Activated T-cell treated with anti-CD3 and anti-CD28 coated beads for 48 hours (primary cell): ENCODE measurements at regions not wholly inside any gene's neighbourhood (a gene's known extent, or its start where the extent isn't known, plus 50 kb on each side); places are given as distances from the start of the nearest gene placed in this dataset.

ENCODE experiments used
- DNase-seq: peaks from one replicate; pipeline ENCODE4 v3.0.0-alpha.2; 2020; ENCODE audit warnings: low read depth

GRCh38 chr10:36111676-36112075 is 469.6 kb upstream of the FZD8 start:
- no peak for DNase-seq

- no peak for DNase-seq
Measured at GRCh38 chr10:36110097-36110496, 468.0 kb upstream of the FZD8 start.

DNA sequence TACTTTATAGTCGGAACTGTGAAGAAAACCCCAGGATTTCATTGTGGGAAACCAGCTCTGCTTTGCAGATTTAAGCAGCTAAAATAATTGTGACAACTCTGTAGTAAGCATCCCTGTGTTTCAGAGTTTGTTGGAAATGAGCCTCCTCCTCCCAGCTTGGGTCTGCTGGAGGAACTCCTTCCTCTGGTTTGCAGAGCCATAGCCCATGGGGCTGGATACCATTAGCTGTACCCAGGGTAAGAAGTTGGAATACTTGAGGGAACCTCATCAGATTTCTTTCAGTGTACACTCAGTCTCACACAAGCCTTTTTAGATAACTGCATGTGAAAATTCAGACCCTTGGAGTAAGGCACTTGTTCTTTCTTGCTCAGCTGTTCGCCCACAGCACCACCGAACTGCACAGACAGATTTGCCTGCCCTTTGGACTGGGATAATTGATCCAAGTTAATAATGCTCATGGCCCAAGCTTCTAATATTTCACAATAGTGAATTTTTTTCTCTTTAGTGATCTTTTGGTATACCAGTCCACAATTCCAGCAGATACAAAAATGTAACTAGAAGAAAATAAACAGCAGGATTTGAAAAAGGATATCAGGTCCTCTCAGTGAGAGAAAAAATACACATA is 467.4 kb upstream of the FZD8 start:
- DNase-seq, result no peak

DNA sequence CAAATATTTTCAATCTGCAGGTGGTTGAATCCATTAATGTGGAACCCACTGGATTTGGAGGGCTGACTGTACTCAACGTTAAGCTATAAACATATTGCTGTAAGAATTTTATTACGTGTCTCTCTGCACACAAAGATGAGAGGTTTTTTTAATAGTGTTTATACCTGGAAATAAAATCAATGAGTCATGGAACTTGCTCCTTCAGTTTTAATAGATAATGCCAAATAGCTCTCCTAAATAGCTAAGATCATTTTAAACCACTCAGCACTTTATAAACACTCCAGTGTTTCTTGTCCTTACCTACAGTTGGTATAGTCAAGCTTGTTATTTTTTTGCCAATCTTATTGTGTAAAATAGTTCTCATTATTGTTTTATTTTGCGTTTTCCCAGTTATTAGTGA is 455.6 kb upstream of the FZD8 start:
- no peak for DNase-seq

GRCh38 chr10:36096576-36096975 is 454.5 kb upstream of the FZD8 start:
- DNase-seq, result no peak

DNA sequence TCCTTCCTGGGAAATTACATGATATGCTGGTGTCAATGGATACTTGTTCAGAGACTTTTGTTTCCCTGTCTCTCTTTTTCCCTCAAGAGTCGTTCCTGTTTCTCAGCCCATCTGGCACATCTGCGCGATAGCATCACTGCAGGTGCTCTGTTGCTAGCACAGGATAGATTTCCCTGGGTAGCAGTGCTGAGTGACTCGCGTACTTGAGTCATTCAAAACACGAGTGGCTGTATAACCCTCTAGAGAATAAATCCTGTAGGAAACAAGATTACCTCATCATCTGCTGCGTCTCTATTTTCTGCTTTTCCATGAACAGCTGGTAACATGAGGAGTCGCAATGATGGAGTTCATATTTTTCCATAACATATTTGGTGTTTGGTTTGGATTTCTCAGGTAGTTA is 452.0 kb upstream of the FZD8 start:
- no peak for DNase-seq

- DNase-seq, result no peak
Measured at GRCh38 chr10:36092116-36092515, 450.0 kb upstream of the FZD8 start.

DNA sequence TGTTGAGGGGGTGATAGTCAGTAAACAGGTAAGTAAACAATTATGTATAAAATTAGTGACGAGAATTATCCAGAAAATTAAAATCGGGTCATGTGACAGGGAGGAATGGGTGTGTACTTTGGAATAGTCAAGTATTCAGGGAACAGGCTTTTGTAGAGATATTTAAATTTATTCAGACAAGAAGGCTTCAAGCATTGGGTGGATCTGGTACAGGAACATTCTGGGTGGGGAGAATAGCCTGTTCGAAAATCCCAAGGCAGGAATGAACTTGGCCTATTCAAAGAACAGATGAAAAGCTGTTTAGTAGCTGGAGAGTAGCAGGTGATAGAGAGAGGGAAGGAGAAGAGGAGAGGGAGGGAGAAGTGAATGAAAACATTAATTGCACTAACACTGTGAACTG is 448.9 kb upstream of the FZD8 start:
- no peak for DNase-seq

- no peak for DNase-seq
Measured at GRCh38 chr10:36089790-36090440, 447.8 kb upstream of the FZD8 start.

DNA sequence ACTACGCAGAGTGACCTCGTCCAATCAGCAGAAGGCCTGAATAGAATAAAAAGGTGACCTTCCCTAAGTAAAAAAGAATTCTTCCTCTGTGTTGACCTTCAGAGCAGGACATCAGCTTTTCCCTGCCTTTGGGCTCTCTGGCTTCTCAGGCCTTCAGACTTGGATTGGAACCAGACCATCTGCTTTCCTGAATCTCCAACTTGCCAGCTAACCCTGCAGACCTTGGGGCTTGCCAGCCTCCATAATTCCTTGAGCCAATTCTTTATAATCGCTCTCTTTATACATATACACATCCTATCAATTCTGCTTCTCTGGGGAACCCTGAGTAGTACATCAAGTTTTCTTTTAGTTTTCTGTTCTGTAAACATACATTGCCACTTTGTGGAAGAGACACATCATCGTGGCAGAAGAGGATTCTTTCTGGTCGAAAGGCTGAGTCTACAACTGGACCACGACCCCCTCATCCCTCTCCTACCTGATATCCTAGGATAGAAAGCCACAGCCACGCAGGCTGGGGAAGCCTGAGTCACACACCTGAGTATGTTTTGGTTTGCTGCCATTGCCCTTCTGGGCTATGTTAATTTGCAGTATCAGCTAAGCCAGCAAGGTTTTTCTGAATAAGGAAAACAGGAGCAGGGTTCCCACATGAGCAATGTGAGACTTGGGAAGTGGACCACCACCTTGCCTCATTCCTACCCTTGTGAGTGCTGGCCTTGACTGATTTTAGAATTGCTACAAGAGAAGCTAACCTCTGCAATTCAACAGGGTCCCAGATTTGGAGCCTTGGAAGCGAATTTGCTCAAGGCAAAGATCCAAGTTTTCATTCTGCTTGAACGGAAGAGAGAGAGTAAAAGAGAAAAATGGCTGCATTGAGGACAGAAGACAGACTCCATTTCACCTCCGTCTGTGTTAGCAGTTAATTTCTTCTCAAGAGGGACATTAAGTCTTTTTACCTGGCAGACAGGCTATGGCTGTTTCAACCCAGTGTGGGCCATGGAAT is 445.2 kb upstream of the FZD8 start:
- DNase-seq, result no peak

DNA sequence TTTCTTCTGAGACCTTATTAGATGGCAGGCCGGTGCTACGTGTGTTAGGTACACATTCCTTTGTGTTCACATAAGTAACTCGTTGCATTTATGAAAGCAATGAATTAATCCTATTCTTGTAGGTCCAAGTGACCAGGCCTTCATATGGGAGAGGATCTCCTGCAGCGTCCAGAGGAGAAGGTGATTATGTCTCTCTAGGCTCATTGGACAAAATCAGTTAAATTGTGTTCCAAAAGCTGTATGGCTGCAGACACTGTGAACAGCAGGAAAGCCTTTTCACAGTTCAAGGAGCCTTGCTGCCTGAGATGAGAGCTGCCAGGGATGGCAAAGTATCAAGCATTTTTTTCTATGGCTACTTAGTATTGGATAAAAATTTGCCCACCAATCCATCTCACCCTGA is 433.1 kb upstream of the FZD8 start:
- DNase-seq, result no peak

DNA sequence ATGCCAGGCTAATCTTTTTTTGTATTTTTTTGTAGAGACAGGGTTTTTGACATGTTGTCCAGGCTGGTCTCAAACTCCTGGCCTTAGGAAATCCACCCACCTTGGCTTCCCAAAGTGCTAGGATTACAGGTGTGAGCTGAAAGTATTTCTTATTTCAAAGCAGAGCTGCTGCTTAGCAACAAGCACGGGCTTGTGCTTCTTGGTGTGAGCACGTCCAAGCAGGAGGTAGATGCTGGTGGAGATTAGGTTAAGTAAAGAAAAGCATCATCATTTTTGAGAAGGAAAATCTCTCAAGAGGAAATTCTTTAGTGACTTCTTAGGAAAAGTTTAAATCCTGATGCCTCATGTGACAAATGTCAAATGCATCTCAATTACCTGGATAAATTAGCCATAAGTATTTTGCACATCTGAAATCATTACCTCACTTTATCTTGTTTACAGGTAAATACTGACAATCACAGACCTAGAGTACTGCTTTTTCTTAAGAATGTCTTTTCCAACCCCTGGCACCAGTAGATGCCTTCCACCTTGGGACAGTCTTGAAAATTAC is 431.8 kb upstream of the FZD8 start:
- DNase-seq, result no peak

DNA sequence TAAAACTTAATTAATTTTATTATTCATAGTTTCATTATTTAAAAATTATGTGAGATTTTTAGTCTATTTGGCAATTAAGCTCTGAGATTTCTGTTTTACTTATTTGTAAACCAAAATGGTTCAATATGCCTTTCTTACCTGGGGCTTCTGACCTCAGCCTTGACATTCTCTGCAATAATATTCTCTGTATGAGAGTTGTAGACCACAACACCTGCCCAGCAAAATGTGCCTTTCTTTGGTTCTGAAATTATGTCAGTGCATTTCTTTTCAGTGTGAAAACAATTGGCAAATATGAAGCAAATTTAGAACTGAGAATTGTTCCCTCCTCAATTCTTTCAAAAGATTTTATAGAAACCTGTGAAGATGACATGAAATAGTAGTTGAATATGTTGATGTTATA is 426.4 kb upstream of the FZD8 start:
- no peak for DNase-seq

DNA sequence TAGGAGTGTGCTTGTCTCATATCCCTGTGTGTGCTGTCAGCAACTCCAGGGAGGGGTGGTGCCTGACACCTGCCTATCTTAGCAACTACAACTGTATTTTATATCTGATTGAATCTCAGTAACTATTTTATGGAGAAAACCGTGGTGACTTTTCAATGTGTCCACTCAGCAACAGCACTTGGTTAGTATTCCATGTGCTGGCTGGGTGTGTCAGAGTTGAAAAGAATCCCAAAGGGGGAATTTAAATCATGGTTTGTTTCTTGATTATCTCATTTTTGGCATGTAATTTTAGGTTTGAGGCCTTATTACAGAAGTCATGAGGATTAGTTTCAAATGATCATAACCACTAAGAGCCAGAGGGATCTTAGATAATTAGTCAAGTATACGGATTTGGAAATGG is 425.7 kb upstream of the FZD8 start:
- no peak for DNase-seq

DNA sequence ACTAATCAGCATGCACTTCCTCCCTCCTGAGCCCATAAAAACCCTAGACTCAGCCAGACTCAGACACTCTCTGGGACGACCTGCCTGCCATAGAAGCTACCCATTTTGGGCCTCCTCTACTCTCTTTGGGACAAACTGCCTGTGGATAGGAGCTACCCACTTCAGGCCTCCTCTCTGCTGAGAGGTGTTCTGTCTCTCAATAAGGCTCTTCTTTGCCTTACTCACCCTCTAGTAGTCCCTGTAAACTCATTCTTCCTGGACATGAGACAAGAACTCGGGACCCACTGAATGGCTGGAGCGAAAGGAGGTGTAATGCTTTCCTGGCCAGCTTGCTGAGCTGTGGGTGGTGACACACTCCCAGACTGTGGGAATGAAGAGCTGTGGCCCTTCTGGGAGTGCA is 424.8 kb upstream of the FZD8 start:
- no peak for DNase-seq

- no peak for DNase-seq
Measured at GRCh38 chr10:36066102-36066501, 424.0 kb upstream of the FZD8 start.

DNA sequence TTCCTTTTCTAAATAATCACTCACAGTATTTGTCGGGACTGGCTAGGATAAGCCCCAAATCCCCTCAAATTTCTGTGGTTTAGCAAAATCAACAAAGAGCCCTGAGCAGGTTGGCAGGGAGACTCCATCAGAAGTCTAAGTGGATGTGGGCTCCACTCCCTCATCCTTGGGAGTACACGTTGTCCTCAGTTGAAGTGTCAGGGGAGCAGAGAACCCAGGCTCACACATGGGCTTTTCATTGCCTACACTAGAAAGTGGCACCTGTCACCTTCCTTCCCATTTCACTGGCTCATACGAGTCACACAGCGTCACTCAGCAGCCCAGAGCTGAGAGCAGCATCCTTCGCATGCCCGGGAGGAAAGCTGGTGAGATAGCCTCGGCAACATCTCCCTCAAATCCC is 421.3 kb upstream of the FZD8 start:
- DNase-seq, result no peak

GRCh38 chr10:36057731-36058130 is 415.6 kb upstream of the FZD8 start:
- no peak for DNase-seq

DNA sequence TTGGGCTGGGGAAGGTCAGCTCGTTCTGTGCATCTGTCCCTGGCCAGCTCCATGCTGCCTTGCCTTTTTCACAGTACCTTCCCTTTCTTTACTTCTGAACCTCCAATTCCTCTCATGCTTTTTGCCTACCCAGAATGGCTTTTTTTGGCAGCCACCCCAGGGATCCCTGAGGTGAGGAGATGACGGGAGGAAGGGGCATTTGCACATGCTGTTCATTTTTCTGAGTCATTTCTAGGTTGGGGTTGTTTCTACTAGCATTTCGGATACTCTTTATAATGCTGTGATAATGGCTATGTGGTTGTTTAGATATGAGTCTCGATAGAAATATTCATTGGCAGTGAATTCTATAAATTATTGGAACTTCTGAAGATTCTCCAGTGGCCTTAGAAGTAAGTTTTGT is 415.1 kb upstream of the FZD8 start:
- DNase-seq, result no peak

- DNase-seq, result no peak
Measured at GRCh38 chr10:36053775-36054174, 411.7 kb upstream of the FZD8 start.

- no peak for DNase-seq
Measured at GRCh38 chr10:36053271-36053670, 411.2 kb upstream of the FZD8 start.

GRCh38 chr10:36051500-36051991 is 409.4 kb upstream of the FZD8 start:
- DNase-seq, result no peak
